ENCODE measurements at regions not wholly inside any gene's neighbourhood (a gene's known extent, or its start where the extent isn't known, plus 50 kb on each side); places are given as distances from the start of the nearest gene placed in this dataset.

- no peak for TF ChIP-seq CTCF (IDR thresholded peaks at IDR 0.05 in 8 of 11, conservative IDR thresholded peaks at IDR 0.05 in 3 of 11)
- no peak for TF ChIP-seq POLR2AphosphoS5 (IDR thresholded peaks at IDR 0.05)
Observed at GRCh38 chrX:16284842-16285241, 117.6 kb downstream of the MAGEB17 start.
